OCI-LY1 (cell line): ENCODE measurements at regions not wholly inside any gene's neighbourhood (a gene's known extent, or its start where the extent isn't known, plus 50 kb on each side); places are given as distances from the start of the nearest gene placed in this dataset.

Source experiments
- H2AFZ ChIP-seq: fragments of 200-600 bp; sonication (generic), shearing (Covaris generic); 2 replicates; pipeline ENCODE4 v1.6.0; 2014; ENCODE audit warnings: antibody characterized with exemption, mild to moderate bottlenecking, low read length
- H3F3A ChIP-seq: fragments of 200-600 bp; sonication (generic), shearing (Covaris generic); 2 replicates; pipeline ENCODE4 v1.6.0; 2014; ENCODE audit warnings: mild to moderate bottlenecking, antibody characterized with exemption, low read length, moderate library complexity; ENCODE audit not compliant: insufficient read depth
- H3K27ac ChIP-seq: fragments of 200-600 bp; sonication (generic); 2 replicates; pipeline ENCODE4 v1.5.1; 2014; ENCODE audit warnings: low read length, mixed run types, mild to moderate bottlenecking, low read depth; ENCODE audit not compliant: poor library complexity, severe bottlenecking
- H3K27me3 ChIP-seq: fragments of 200-600 bp; sonication (generic); 2 replicates; pipeline ENCODE4 v1.6.0; 2014; ENCODE audit warnings: antibody characterized with exemption, mild to moderate bottlenecking, low read length, moderate library complexity; ENCODE audit not compliant: insufficient read depth
- H3K36me3 ChIP-seq: fragments of 200-600 bp; sonication (generic); 2 replicates; pipeline ENCODE4 v1.6.1; 2014; ENCODE audit warnings: mild to moderate bottlenecking, antibody characterized with exemption, low read length, moderate library complexity, mixed read lengths; ENCODE audit not compliant: insufficient read depth
- H3K4me1 ChIP-seq: fragments of 200-600 bp; sonication (generic); 2 replicates; pipeline ENCODE4 v1.5.1; 2014; ENCODE audit warnings: mild to moderate bottlenecking, low read length, moderate library complexity; ENCODE audit not compliant: insufficient read depth, severe bottlenecking
- H3K4me2 ChIP-seq: fragments of 200-600 bp; sonication (generic), shearing (Covaris generic); 2 replicates; pipeline ENCODE4 v1.6.1; 2014; ENCODE audit warnings: low read length
- H3K4me3 ChIP-seq: fragments of 200-600 bp; sonication (generic); 2 replicates; pipeline ENCODE4 v1.5.1; 2014; ENCODE audit warnings: low read length, low read depth, mild to moderate bottlenecking, mixed read lengths; ENCODE audit not compliant: poor library complexity, severe bottlenecking
- H3K79me2 ChIP-seq: fragments of 200-600 bp; shearing (Covaris generic); 2 replicates; pipeline ENCODE4 v1.6.1; 2016; ENCODE audit warnings: mixed run types, low read length, mixed read lengths; ENCODE audit not compliant: insufficient read depth
- H3K9ac ChIP-seq: fragments of 200-600 bp; sonication (generic), shearing (Covaris generic); 2 replicates; pipeline ENCODE4 v1.6.1; 2014; ENCODE audit warnings: mild to moderate bottlenecking, low read length, mixed read lengths
- H3K9me2 ChIP-seq: fragments of 200-600 bp; sonication (generic), shearing (Covaris generic); 2 replicates; pipeline ENCODE4 v1.6.1; 2014; ENCODE audit warnings: low read depth, mild to moderate bottlenecking, low read length, mixed read lengths
- H3K9me3 ChIP-seq: fragments of 200-600 bp; shearing (Covaris generic); 2 replicates; pipeline ENCODE4 v1.6.1; 2014; ENCODE audit warnings: low read length, mixed read lengths
- H4K20me1 ChIP-seq: fragments of 200-600 bp; sonication (generic), shearing (Covaris generic); 2 replicates; pipeline ENCODE4 v1.6.0; 2016; ENCODE audit warnings: mild to moderate bottlenecking, low read length; ENCODE audit not compliant: insufficient read depth
- EZH2 ChIP-seq: fragments of 200-600 bp; sonication (generic), shearing (Covaris generic); IDR thresholded peaks from 2 replicates; pipeline ENCODE4 v1.8.0; 2017; ENCODE audit warnings: borderline replicate concordance, mixed run types, mild to moderate bottlenecking, antibody characterized with exemption, low read length, moderate library complexity, mixed read lengths
- TF ChIP-seq, protein P1 (sequence below): fragments of 200-600 bp; sonication (generic), shearing (Covaris generic); IDR thresholded peaks from 2 replicates; pipeline ENCODE4 v1.5.1; 2017; ENCODE audit warnings: mild to moderate bottlenecking, antibody characterized with exemption, low read length, moderate library complexity, mixed read lengths

DNA sequence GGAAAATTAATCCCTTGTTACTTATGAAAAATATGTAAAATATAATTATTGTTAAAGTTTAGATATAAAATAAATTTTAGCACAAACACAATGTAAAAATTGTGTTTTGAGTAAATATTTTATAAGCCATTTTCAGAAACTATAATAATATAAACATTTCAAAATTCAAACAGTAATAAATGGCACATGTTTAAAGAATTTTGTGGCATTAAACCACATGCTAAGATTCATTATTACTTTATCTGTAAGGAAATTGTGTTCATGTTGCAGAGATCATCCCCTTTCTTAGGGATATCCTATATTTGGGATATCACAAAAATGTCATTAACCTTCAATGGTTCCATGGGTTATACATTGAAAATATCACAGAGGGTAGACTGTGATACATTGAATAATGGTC, 1044.3 kb downstream of the AMY1C start:
- TF ChIP-seq, protein P1, sequence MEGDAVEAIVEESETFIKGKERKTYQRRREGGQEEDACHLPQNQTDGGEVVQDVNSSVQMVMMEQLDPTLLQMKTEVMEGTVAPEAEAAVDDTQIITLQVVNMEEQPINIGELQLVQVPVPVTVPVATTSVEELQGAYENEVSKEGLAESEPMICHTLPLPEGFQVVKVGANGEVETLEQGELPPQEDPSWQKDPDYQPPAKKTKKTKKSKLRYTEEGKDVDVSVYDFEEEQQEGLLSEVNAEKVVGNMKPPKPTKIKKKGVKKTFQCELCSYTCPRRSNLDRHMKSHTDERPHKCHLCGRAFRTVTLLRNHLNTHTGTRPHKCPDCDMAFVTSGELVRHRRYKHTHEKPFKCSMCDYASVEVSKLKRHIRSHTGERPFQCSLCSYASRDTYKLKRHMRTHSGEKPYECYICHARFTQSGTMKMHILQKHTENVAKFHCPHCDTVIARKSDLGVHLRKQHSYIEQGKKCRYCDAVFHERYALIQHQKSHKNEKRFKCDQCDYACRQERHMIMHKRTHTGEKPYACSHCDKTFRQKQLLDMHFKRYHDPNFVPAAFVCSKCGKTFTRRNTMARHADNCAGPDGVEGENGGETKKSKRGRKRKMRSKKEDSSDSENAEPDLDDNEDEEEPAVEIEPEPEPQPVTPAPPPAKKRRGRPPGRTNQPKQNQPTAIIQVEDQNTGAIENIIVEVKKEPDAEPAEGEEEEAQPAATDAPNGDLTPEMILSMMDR, result no peak
- no peak overlapping the region for H3K27ac ChIP-seq
- H3K36me3 ChIP-seq, result no peaks in the 10 kb centered on the region
- H3K9me2 ChIP-seq, result no peaks in the 10 kb centered on the region
- no peaks in the 10 kb centered on the region for H3K79me2 ChIP-seq
- H3K4me1 ChIP-seq, result no peaks in the 10 kb centered on the region
- no peaks in the 10 kb centered on the region; the same call in 1 of the 2 replicates for H3F3A ChIP-seq
- H2AFZ ChIP-seq, result no peak overlapping the region
- no peak overlapping the region for H3K9ac ChIP-seq
- no peak overlapping the region for H3K4me2 ChIP-seq
- no peaks in the 10 kb centered on the region for H4K20me1 ChIP-seq
- no peak overlapping the region for H3K4me3 ChIP-seq
- peaks cover 6% of the 10 kb centered on the region; the same call in 1 of the 2 replicates for H3K9me3 ChIP-seq
- H3K27me3 ChIP-seq, result no peaks in the 10 kb centered on the region

DNA sequence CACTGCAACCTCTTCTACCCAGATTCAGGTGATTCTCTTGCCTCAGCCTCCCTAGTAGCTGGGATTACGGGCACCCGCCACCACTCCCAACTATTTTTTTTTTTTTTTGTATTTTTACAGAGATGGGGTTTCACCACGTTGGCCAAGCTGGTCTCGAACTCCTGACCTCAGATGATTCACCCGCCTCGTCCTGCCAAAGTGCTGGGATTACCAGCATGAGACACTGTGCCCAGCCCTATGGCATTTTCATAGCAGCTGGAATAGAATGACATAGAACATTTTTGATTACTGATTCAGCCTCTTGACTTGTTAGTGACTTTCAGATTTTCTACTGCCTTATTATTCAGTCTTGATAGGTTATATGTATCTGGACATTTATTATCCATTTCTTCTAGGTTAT, 1046.2 kb downstream of the AMY1C start:
- H3K9me2 ChIP-seq, result no peaks in the 10 kb centered on the region
- H3K4me2 ChIP-seq, result no peak overlapping the region
- H2AFZ ChIP-seq, result no peak overlapping the region
- H3K9ac ChIP-seq, result no peak overlapping the region
- TF ChIP-seq EZH2, result no peak
- TF ChIP-seq, protein P1, result no peak
- no peaks in the 10 kb centered on the region for H3K4me1 ChIP-seq
- no peak overlapping the region for H3K4me3 ChIP-seq
- no peaks in the 10 kb centered on the region for H3K36me3 ChIP-seq
- H3F3A ChIP-seq, result no peaks in the 10 kb centered on the region; the same call in 1 of the 2 replicates
- no peaks in the 10 kb centered on the region for H4K20me1 ChIP-seq
- no peaks in the 10 kb centered on the region for H3K79me2 ChIP-seq
- H3K27me3 ChIP-seq, result no peaks in the 10 kb centered on the region
- peaks cover 3% of the 10 kb centered on the region; the same call in 1 of the 2 replicates for H3K9me3 ChIP-seq
- no peak overlapping the region for H3K27ac ChIP-seq

DNA sequence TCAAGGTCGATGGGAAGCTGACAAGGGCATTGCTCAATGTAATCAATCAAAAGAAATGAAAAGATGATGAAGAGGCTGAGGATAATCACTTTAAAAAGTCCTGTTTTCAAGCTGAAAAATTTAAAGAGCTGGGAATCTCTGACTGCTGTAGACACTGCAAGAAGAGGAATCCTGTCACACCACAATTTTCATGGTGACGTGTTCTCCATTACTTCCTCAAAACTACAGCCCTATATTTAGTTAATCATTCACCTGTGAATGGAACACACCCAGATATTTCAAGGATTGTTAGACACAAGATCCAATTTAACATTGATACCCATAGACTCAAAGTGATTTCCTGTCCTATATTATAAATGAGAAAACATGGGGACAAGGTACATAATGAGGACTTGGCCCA, 1048.3 kb downstream of the AMY1C start:
- no peaks in the 10 kb centered on the region for H3K79me2 ChIP-seq
- TF ChIP-seq, protein P1, result no peak
- TF ChIP-seq EZH2, result no peak
- H3K4me1 ChIP-seq, result no peaks in the 10 kb centered on the region
- no peak overlapping the region for H2AFZ ChIP-seq
- H3K9me2 ChIP-seq, result no peaks in the 10 kb centered on the region
- H3K27me3 ChIP-seq, result no peaks in the 10 kb centered on the region
- no peaks in the 10 kb centered on the region for H3F3A ChIP-seq
- no peaks in the 10 kb centered on the region for H3K36me3 ChIP-seq
- no peak overlapping the region for H3K4me3 ChIP-seq
- H3K4me2 ChIP-seq, result no peak overlapping the region
- no peak overlapping the region for H3K27ac ChIP-seq
- H3K9ac ChIP-seq, result no peak overlapping the region
- H3K9me3 ChIP-seq, result peaks cover 3% of the 10 kb centered on the region; the same call in 1 of the 2 replicates
- no peaks in the 10 kb centered on the region for H4K20me1 ChIP-seq
